ENCODE measurements at regions not wholly inside any gene's neighbourhood (a gene's known extent, or its start where the extent isn't known, plus 50 kb on each side); places are given as distances from the start of the nearest gene placed in this dataset.

DNA sequence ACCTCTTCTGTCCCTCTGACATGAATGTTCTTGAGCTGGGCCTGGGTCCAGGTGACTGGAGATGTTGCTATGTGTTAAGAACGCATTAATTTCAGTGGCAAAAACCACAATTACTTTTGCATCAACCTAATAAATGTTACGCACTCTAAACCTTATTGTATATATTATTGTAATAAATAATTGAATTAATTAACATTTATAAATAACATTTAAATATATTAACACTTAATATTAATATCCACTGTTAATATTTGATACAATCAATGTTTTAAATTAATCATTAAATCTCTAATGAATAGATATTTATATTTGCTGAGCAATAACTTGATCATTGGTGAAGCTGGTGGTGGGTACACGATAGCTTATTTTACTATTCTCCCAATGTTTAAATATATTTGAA lies 97.4 kb downstream of the KCNF1 start:
- H3K4me3 ChIP-seq (ENCODE audit: insufficient read depth, low read length) = no peak overlapping the region
- TF ChIP-seq, protein P1, sequence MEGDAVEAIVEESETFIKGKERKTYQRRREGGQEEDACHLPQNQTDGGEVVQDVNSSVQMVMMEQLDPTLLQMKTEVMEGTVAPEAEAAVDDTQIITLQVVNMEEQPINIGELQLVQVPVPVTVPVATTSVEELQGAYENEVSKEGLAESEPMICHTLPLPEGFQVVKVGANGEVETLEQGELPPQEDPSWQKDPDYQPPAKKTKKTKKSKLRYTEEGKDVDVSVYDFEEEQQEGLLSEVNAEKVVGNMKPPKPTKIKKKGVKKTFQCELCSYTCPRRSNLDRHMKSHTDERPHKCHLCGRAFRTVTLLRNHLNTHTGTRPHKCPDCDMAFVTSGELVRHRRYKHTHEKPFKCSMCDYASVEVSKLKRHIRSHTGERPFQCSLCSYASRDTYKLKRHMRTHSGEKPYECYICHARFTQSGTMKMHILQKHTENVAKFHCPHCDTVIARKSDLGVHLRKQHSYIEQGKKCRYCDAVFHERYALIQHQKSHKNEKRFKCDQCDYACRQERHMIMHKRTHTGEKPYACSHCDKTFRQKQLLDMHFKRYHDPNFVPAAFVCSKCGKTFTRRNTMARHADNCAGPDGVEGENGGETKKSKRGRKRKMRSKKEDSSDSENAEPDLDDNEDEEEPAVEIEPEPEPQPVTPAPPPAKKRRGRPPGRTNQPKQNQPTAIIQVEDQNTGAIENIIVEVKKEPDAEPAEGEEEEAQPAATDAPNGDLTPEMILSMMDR (IDR thresholded peaks at IDR 0.05; ENCODE audit: extremely low read depth, low read depth, low read length) = no peak
- no peak overlapping the region for H3K4me2 ChIP-seq (ENCODE audit: insufficient read depth, low read length)
- H3K4me1 ChIP-seq (ENCODE audit: insufficient read depth, low read length) = no peaks in the 10 kb centered on the region
- no peak overlapping the region for H3K27ac ChIP-seq (ENCODE audit: low read depth, low read length)
- no peaks in the 10 kb centered on the region for H3K36me3 ChIP-seq (ENCODE audit: insufficient read depth, low read length)
- H4K20me1 ChIP-seq (ENCODE audit: insufficient read depth, low read length) = no peaks in the 10 kb centered on the region
- no peaks in the 10 kb centered on the region for H3K79me2 ChIP-seq (ENCODE audit: insufficient read depth, low read length)
- no peak for DNase-seq (ENCODE audit: insufficient read length, low spot score, missing footprints)
- H3K9me3 ChIP-seq (ENCODE audit: low read depth, low read length) = no peaks in the 10 kb centered on the region
- no peak overlapping the region for H2AFZ ChIP-seq (ENCODE audit: low read length)
- H3K27me3 ChIP-seq (ENCODE audit: insufficient read depth, low read length) = peaks cover 13% of the 10 kb centered on the region

DNA sequence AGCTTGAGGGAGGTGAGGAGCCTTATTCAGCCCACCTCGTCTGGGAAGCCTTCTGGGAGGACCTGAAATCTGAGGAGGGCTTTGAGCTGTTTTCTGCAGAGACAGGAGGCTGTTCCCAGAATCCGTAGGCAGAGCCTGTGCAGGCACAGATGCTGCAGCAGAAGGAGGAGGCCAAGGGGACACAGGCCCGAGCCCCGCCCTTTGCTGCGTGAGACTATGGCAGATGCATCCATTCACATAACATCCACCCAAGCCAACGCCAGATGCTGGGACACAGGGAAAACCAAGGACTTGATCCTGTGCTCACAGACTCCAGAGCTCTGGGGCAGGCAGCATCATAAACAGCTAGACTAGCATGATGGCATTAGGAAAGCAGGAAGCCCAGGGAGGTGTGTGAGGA lies 98.2 kb downstream of the KCNF1 start:
- no peak overlapping the region for H3K4me3 ChIP-seq (ENCODE audit: insufficient read depth, low read length)
- H3K4me2 ChIP-seq (ENCODE audit: insufficient read depth, low read length) = no peak overlapping the region
- H4K20me1 ChIP-seq (ENCODE audit: insufficient read depth, low read length) = no peaks in the 10 kb centered on the region
- H3K9me3 ChIP-seq (ENCODE audit: low read depth, low read length) = no peaks in the 10 kb centered on the region
- H3K36me3 ChIP-seq (ENCODE audit: insufficient read depth, low read length) = no peaks in the 10 kb centered on the region
- TF ChIP-seq, protein P1 (IDR thresholded peaks at IDR 0.05; ENCODE audit: extremely low read depth, low read depth, low read length) = no peak
- H2AFZ ChIP-seq (ENCODE audit: low read length) = no peak overlapping the region
- peaks cover 20% of the 10 kb centered on the region for H3K27me3 ChIP-seq (ENCODE audit: insufficient read depth, low read length)
- H3K27ac ChIP-seq (ENCODE audit: low read depth, low read length) = no peak overlapping the region
- H3K79me2 ChIP-seq (ENCODE audit: insufficient read depth, low read length) = no peaks in the 10 kb centered on the region
- no peak for DNase-seq (ENCODE audit: insufficient read length, low spot score, missing footprints)
- H3K4me1 ChIP-seq (ENCODE audit: insufficient read depth, low read length) = no peaks in the 10 kb centered on the region

DNA sequence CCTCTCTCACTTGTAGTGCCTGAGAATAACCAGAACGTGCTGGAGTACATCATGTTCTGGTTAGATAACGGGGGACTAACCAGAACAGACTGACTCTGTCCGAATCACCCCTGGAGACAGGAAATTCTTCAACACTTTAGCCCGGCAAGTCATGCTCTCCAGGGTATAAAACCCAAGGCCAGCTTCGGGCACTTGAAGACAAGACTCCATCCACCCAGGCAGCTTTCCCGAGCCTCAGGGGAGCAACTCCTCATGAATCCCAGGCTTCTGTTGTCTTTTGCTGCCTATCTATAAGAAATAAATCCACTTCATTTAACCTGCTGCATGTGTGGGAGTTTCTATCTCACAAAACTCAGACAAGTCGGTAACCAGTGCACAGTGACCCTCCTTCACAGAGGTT lies 99.6 kb downstream of the KCNF1 start:
- no peaks in the 10 kb centered on the region for H3K36me3 ChIP-seq (ENCODE audit: insufficient read depth, low read length)
- no peak overlapping the region for H3K4me2 ChIP-seq (ENCODE audit: insufficient read depth, low read length)
- H3K4me1 ChIP-seq (ENCODE audit: insufficient read depth, low read length) = no peaks in the 10 kb centered on the region
- H3K27me3 ChIP-seq (ENCODE audit: insufficient read depth, low read length) = peaks cover 23% of the 10 kb centered on the region
- no peaks in the 10 kb centered on the region for H4K20me1 ChIP-seq (ENCODE audit: insufficient read depth, low read length)
- TF ChIP-seq, protein P1 (IDR thresholded peaks at IDR 0.05; ENCODE audit: extremely low read depth, low read depth, low read length) = no peak
- H2AFZ ChIP-seq (ENCODE audit: low read length) = no peak overlapping the region
- H3K79me2 ChIP-seq (ENCODE audit: insufficient read depth, low read length) = no peaks in the 10 kb centered on the region
- no peaks in the 10 kb centered on the region for H3K9me3 ChIP-seq (ENCODE audit: low read depth, low read length)
- no peak overlapping the region for H3K27ac ChIP-seq (ENCODE audit: low read depth, low read length)
- no peak overlapping the region for H3K4me3 ChIP-seq (ENCODE audit: insufficient read depth, low read length)
- DNase-seq (ENCODE audit: insufficient read length, low spot score, missing footprints) = no peak

DNA sequence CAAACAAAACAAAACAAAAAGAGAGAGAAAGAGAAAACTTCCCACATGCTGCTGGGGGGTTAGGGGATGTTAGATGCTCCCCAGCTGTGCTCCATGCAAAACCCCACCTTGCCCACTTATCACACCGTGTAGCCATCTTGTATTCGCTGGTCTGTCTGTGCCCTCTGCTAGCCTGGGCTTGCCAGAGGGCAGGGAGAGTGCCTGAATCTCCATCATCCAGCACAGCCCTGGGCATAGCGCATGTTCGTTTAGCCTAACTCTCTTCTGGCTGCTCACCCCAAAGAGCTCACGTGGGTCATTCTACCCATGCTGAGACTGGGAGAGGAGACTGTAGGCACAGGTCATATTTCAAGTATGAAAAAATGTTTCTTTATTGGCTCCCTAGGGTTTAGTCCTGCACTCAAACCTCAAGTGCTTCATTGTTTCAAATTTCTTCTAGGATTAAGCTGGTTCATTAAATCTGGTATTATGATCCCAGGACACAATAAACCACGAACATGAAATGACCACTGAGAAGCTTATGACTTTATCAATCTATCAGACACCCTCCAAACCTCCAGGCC lies 100.5 kb downstream of the KCNF1 start:
- Histone ChIP-seq H3K4me3 (ENCODE audit: insufficient read depth, low read length) (no peak overlapping the region), H2AFZ (ENCODE audit: low read length) (no peak overlapping the region), H3K4me2 (ENCODE audit: insufficient read depth, low read length) (no peak overlapping the region), H3K27ac (ENCODE audit: low read depth, low read length) (no peak overlapping the region), H3K79me2 (ENCODE audit: insufficient read depth, low read length) (no peaks in the 10 kb centered on the region), H4K20me1 (ENCODE audit: insufficient read depth, low read length) (no peaks in the 10 kb centered on the region), H3K4me1 (ENCODE audit: insufficient read depth, low read length) (no peaks in the 10 kb centered on the region), H3K36me3 (ENCODE audit: insufficient read depth, low read length) (no peaks in the 10 kb centered on the region), H3K9me3 (ENCODE audit: low read depth, low read length) (no peaks in the 10 kb centered on the region), H3K27me3 (ENCODE audit: insufficient read depth, low read length) (peaks cover 32% of the 10 kb centered on the region)
- DNase-seq (ENCODE audit: insufficient read length, low spot score, missing footprints) = no peak
- TF ChIP-seq, protein P1 (IDR thresholded peaks at IDR 0.05; ENCODE audit: extremely low read depth, low read depth, low read length) = no peak

Data from osteoblast (primary cell).